ENCODE measurements at regions not wholly inside any gene's neighbourhood (a gene's known extent, or its start where the extent isn't known, plus 50 kb on each side); places are given as distances from the start of the nearest gene placed in this dataset.

GRCh38 chr13:47159853-47160550 is 263.1 kb upstream of the HTR2A start:
- POLR2A ChIA-PET: no interaction called here
- no peak for TF ChIP-seq ZBTB48 (tag by site-specific recombination; IDR thresholded peaks at IDR 0.05)
- TF ChIP-seq ZNF488 (tag by site-specific recombination; IDR thresholded peaks at IDR 0.05): no peak
- TF ChIP-seq CTCF (tag by site-specific recombination; IDR thresholded peaks at IDR 0.05): no peak
- TF ChIP-seq ZNF544 (tag by site-specific recombination; IDR thresholded peaks at IDR 0.05): no peak
- TF ChIP-seq BCL11B (tag by site-specific recombination; IDR thresholded peaks at IDR 0.05; ENCODE audit: low read depth): no peak
- TF ChIP-seq ZNF138 (tag by site-specific recombination; IDR thresholded peaks at IDR 0.05; ENCODE audit: borderline replicate concordance): no peak
- no peak for TF ChIP-seq ZNF404 (tag by site-specific recombination; IDR thresholded peaks at IDR 0.05)
- TF ChIP-seq SALL2 (tag by site-specific recombination; IDR thresholded peaks at IDR 0.05; ENCODE audit: borderline replicate concordance): no peak
- TF ChIP-seq ZNF133 (tag by site-specific recombination; IDR thresholded peaks at IDR 0.05): no peak
- no peak for TF ChIP-seq PRDM10 (tag by site-specific recombination; IDR thresholded peaks at IDR 0.05)
- TF ChIP-seq REST (tag by site-specific recombination; IDR thresholded peaks at IDR 0.05): no peak
- no peak for TF ChIP-seq SCRT2 (tag by site-specific recombination; IDR thresholded peaks at IDR 0.05)
- TF ChIP-seq ZNF449 (tag by site-specific recombination; IDR thresholded peaks at IDR 0.05): no peak
- TF ChIP-seq ZNF362 (tag by site-specific recombination; IDR thresholded peaks at IDR 0.05): no peak
- no peak for TF ChIP-seq ZFP37 (tag by site-specific recombination; IDR thresholded peaks at IDR 0.05)
- Histone ChIP-seq H3K9me3 (ENCODE audit: control insufficient read depth, insufficient read depth, low read depth, low read length) (no peaks in the 10 kb centered on the region), H3K4me3 (ENCODE audit: low read depth, low read length) (no peak overlapping the region), H3K36me3 (ENCODE audit: control insufficient read depth in 2 of 2, insufficient read depth in 1 of 2, low read length in 2 of 2) (no peaks in the 10 kb centered on the region), H3K4me1 (ENCODE audit: control insufficient read depth, insufficient read depth, low read length) (no peaks in the 10 kb centered on the region), H3K27ac (ENCODE audit: extremely low read depth, low read depth, low read length) (no peak overlapping the region)
- CTCF ChIA-PET: interaction anchor here (1.1 kb wide), 1 partner anchor 197 kb away, joined by 4 read pairs; no protein-coding TSS in a partner anchor
